ENCODE measurements at regions not wholly inside any gene's neighbourhood (a gene's known extent, or its start where the extent isn't known, plus 50 kb on each side); places are given as distances from the start of the nearest gene placed in this dataset.

DNA sequence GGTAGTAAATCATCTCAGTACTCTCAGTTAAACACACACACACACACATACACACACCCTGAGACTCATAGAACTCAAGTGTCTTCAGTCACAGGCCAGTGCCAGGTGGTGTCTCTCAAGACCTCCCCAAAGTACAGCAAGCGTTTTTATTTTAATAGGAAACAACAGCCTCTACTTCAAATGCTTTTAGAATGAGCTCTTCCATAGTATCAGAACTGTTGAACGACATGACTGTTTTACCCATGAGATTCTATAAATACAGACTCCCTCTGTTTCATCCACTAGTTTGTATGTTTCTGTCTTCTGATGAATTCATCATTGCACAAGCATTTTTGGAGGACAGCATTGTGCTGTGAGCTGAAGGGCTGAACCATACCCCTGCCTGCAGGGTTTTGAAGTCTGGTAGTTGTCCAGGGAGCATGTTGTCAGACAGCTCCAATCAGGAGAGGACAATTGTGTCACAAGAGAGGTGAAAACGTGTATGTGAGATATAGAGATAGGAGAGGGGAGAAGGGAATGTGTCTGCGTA, 201.0 kb upstream of the BCL6 start:
- no peak overlapping the region for H3K4me3 ChIP-seq
- H3K27me3 ChIP-seq: no peaks in the 10 kb centered on the region
- H4K20me1 ChIP-seq: no peaks in the 10 kb centered on the region
- peak overlapping the region; percentile 84 for H3K4me2 ChIP-seq
- no peak for TF ChIP-seq Cebpa-rat (IDR thresholded peaks at IDR 0.05)
- no peaks in the 10 kb centered on the region for H3K36me3 ChIP-seq
- peak overlapping the region; percentile 3; the same call in 1 of the 2 replicates for H3K9ac ChIP-seq
- peak overlapping the region; percentile 57 for H3K27ac ChIP-seq
- H3K4me1 ChIP-seq: peaks cover 76% of the 10 kb centered on the region
- no peaks in the 10 kb centered on the region for H3K9me3 ChIP-seq

DNA sequence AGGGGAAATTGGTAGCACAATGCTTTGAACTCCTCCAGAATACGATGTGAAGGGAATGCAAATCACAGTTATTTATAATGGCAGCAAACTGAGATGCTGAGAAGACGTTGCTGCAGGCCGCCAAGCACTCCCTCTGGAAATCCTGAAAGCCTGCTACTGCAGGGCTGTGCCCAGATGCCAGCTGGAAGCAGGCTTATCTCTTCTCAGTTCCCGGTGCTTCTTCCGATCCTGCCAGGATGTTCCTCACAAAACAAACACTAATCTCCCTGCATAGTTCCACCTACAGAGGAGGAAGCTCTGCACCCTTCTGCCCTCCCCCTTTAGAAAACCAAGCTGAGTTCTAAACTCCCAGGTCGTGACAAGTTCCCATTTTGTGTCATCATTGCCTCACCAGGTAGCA, 201.7 kb upstream of the BCL6 start:
- no peaks in the 10 kb centered on the region for H3K9me3 ChIP-seq
- peak overlapping the region; percentile 57; the same call in 1 of the 2 replicates for H3K27ac ChIP-seq
- no peaks in the 10 kb centered on the region for H3K36me3 ChIP-seq
- no peak for TF ChIP-seq Cebpa-rat (IDR thresholded peaks at IDR 0.05)
- no peak overlapping the region for H3K4me3 ChIP-seq
- H4K20me1 ChIP-seq: no peaks in the 10 kb centered on the region
- no peaks in the 10 kb centered on the region for H3K27me3 ChIP-seq
- no peak overlapping the region; the same call in 1 of the 2 replicates for H3K9ac ChIP-seq
- H3K4me2 ChIP-seq: peak overlapping the region; percentile 84
- H3K4me1 ChIP-seq: peaks cover 84% of the 10 kb centered on the region

DNA sequence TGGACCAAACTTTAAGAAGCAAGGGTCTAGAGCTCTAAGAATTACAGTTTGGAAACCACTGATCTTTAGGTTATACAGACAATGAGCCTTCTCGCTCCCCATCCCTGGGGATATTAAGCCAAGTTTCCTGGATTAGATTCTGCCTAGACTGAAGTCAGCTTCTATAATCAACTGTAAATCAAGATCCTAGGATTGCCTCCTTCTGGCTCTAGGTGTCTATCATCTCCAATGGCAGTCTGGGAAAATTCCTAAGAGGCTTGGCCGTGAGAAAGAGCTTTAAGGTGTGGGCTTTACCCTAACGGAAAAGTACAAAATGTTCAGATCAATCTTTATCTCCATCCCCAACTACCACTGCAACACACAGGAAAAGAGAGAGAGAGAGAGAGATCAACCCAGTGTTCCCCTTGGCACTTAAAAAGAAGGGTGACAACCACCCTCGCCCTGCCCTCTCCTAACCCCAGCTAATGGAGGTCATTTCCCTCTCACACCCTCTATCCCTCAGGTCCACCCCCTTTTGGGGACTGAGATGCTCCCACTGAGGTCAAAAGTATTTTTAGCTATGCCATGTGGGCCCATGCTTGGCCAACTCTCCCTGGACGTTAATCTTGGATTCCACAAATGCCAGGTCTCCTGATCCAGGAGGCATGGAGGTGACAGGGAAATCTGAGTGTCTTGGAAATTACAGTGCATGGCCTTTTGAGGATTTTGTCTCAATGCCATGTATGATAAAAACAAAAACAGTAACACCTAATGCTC, 202.8 kb upstream of the BCL6 start:
- Histone ChIP-seq H3K9ac (no peak overlapping the region), H3K36me3 (no peaks in the 10 kb centered on the region), H3K27ac (peak overlapping the region; percentile 70), H3K4me3 (no peak overlapping the region), H3K4me1 (peaks cover 95% of the 10 kb centered on the region), H3K27me3 (no peaks in the 10 kb centered on the region), H3K9me3 (peaks cover 4% of the 10 kb centered on the region; the same call in 1 of the 2 replicates), H3K4me2 (peak overlapping the region; percentile 84), H4K20me1 (no peaks in the 10 kb centered on the region)
- no peak for TF ChIP-seq Cebpa-rat (IDR thresholded peaks at IDR 0.05)

DNA sequence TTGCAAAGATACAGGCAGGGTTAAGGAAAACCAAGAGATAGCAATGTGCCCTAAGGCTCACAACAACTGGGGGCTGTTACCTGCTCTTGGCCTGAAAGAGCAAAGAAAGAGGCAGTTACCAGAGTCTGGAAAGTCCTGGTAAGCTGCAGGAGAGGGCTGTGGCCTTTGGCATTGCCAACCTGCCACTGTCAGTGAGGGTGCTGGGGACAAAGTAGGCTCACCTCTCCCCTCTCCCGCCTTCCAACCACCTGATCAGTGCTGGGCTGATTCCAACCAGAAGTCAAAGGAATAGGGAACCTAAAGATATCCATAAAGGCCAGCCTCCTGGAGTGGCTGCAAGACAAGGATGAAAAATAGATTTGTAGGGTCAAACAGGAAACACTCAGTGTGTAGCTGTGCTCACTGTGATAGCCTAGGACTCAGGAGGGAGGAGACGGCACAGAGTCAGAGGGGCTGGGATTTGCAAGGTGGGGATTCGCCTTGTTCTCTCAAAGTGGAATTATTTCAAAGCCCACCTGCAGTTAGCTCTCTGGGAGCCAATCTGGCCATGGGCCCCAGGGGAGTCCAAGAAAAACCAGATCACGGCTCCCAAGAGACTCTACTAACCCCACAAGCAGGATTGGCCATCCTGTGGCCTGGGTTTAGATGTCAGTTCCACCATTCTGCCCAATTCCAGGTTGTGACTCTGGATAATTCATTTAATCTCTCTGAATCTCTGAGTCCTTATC, 204.0 kb upstream of the BCL6 start:
- Histone ChIP-seq H3K4me1 (peaks cover 100% of the 10 kb centered on the region), H3K4me3 (peak overlapping the region; percentile 19; the same call in 1 of the 2 replicates), H4K20me1 (no peaks in the 10 kb centered on the region), H3K9me3 (peaks cover 4% of the 10 kb centered on the region; the same call in 1 of the 2 replicates), H3K36me3 (no peaks in the 10 kb centered on the region), H3K9ac (peak overlapping the region; percentile 15; the same call in 1 of the 2 replicates), H3K27me3 (no peaks in the 10 kb centered on the region), H3K4me2 (peak overlapping the region; percentile 84), H3K27ac (peak overlapping the region; percentile 70)
- TF ChIP-seq Cebpa-rat (IDR thresholded peaks at IDR 0.05): no peak

DNA sequence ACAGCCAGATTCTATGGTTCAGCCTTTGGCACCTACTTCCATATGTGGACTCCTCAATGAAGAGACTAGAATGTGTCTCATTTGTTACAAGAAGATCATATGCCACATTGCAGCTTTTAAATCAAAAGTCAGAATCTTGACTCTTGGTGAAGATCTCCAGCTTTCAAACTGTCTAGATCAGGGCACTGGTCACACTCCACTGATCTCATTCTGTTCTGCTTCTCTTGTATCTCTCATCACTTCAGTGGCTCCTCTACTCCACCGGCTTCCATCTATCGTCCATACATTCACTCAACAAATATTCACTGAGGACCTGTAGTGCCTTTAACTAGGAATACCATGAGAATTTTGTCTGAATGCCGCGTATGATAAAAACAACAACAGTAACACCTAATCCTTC, 203.3 kb upstream of the LPP start:
- no peak overlapping the region for H3K4me3 ChIP-seq
- H3K9me3 ChIP-seq: peaks cover 4% of the 10 kb centered on the region; the same call in 1 of the 2 replicates
- no peak for TF ChIP-seq Cebpa-rat (IDR thresholded peaks at IDR 0.05)
- H3K4me1 ChIP-seq: peaks cover 100% of the 10 kb centered on the region
- no peak overlapping the region for H3K9ac ChIP-seq
- H4K20me1 ChIP-seq: no peaks in the 10 kb centered on the region
- H3K4me2 ChIP-seq: peak overlapping the region; percentile 84
- peak overlapping the region; percentile 70; the same call in 1 of the 2 replicates for H3K27ac ChIP-seq
- H3K27me3 ChIP-seq: no peaks in the 10 kb centered on the region
- no peaks in the 10 kb centered on the region for H3K36me3 ChIP-seq

DNA sequence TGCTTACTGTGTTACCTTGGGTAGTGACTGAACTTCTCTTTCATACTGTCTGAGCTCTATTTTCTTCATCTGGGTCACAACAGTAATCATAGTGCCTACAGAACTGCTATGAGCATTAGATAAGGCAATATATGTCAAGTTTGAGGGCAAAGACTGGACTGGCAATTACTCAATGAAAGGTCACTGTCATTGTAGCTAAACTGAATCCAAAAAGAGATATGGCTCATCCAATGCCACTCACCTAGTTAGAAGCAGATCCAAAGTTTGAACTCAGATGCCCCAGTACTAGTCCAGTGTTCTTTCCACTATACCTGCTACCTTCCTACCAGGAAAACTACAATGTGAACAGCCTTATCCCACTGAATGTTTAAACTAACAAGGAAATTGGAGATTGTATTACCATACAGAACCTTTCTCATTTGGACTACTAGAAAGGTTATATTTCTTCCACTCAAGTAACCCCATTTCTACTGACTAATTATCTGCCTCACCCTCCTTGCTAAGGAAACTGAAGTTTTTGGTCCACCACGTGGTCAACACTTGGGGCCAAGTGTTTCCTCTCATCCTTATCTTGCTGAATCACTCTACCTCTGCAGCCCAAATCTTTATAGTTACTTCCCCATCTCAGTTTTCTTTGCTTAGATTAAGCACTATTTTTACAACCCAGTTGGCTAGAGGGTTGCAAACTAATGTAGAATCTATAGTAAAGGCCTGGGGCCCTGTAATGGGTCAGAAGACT, 202.3 kb upstream of the LPP start:
- Histone ChIP-seq H3K27me3 (no peaks in the 10 kb centered on the region), H3K4me3 (no peak overlapping the region), H3K36me3 (no peaks in the 10 kb centered on the region), H3K4me2 (peak overlapping the region; percentile 84), H4K20me1 (no peaks in the 10 kb centered on the region), H3K9ac (no peak overlapping the region), H3K4me1 (peaks cover 100% of the 10 kb centered on the region), H3K9me3 (peaks cover 4% of the 10 kb centered on the region; the same call in 1 of the 2 replicates), H3K27ac (peak overlapping the region; percentile 47)
- TF ChIP-seq Cebpa-rat (IDR thresholded peaks at IDR 0.05): no peak

DNA sequence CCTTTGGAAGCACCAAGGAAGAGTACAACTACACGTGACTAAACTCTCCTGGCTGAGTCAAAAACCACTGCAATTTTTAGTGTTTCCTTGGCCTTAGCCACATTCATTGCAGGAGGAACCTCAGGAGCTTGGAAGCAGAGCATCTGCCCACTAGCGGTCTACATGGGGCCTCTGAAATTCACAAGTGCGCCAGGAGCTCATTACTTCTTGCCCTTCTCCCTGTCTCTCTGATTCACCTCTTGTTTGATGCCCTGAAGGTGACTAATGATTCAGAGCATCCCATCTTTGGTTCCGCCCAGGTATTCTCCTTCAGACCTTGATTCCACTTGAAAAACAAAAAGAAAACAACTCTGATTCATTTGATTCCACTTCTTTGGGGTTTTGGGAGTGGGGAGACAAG, 201.1 kb upstream of the LPP start:
- no peak overlapping the region for H3K27ac ChIP-seq
- no peaks in the 10 kb centered on the region for H3K27me3 ChIP-seq
- peaks cover 100% of the 10 kb centered on the region for H3K4me1 ChIP-seq
- H3K4me3 ChIP-seq: no peak overlapping the region
- H3K4me2 ChIP-seq: peak overlapping the region; percentile 84
- no peaks in the 10 kb centered on the region for H4K20me1 ChIP-seq
- TF ChIP-seq Cebpa-rat (IDR thresholded peaks at IDR 0.05): no peak
- H3K9ac ChIP-seq: no peak overlapping the region
- H3K9me3 ChIP-seq: peaks cover 4% of the 10 kb centered on the region; the same call in 1 of the 2 replicates
- H3K36me3 ChIP-seq: no peaks in the 10 kb centered on the region

DNA sequence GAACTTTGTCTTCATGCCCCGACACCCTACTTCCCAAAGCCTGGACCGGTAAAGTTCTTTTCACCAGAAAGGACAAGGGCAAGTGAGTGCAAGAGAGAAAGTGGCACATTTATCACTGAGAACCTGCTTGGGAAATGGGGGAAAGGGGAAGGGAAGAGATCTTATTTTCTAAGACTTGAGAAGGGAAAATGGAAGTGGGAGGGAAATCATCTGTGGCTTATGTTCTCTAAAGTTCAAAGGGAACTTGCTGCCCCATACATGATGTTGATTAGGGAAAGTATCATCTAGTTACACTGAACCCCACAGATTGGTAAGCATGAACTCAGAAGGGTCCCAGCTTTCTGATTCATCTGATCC, 199.5 kb upstream of the LPP start:
- Histone ChIP-seq H3K4me3 (no peak overlapping the region), H4K20me1 (no peaks in the 10 kb centered on the region), H3K36me3 (no peaks in the 10 kb centered on the region), H3K9ac (no peak overlapping the region), H3K27me3 (no peaks in the 10 kb centered on the region), H3K27ac (peak overlapping the region; percentile 92), H3K4me2 (peak overlapping the region; percentile 84), H3K4me1 (peaks cover 97% of the 10 kb centered on the region), H3K9me3 (peaks cover 4% of the 10 kb centered on the region; the same call in 1 of the 2 replicates)
- TF ChIP-seq Cebpa-rat (IDR thresholded peaks at IDR 0.05): no peak

DNA sequence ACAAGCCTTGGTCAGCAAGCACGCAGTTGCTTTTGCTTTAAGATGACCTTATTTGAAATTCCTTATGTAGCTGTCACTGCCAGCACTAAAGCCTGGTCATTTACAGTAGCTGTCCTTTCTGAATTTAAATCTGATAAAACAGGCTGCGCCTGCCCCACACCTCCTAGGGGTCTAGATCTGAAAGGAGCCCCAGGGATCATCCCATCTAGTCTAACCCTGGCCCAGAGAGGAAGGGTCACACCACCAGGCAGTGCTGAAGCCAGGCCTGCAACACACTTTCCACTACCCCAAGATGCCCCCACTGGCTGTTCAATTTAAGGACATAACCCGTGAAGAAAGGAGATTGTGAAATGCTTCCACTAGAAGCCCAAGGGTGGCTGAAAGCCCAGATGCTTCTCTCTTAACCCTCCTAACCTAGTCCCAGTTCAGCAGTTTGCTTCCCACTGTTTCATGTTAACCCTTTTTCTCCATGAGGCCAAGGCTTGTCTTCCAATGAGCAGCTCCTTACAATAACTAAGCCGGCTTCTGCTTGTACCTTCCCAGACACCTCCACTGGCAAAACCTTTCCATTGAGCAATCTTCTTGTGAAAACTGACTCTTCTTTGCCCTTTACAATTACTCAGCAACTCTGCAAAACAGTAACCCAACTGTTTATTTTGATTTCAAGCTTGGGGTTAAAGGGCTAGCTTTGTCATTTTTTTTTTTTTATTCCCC, 198.9 kb upstream of the LPP start:
- peak overlapping the region; percentile 92 for H3K27ac ChIP-seq
- no peaks in the 10 kb centered on the region for H3K27me3 ChIP-seq
- no peak overlapping the region for H3K9ac ChIP-seq
- H3K4me1 ChIP-seq: peaks cover 97% of the 10 kb centered on the region
- H3K4me2 ChIP-seq: peak overlapping the region; percentile 84
- no peaks in the 10 kb centered on the region for H4K20me1 ChIP-seq
- peaks cover 4% of the 10 kb centered on the region; the same call in 1 of the 2 replicates for H3K9me3 ChIP-seq
- H3K4me3 ChIP-seq: no peak overlapping the region
- peak; percentile 46; the same call in 1 of the 2 replicates for TF ChIP-seq Cebpa-rat (IDR thresholded peaks at IDR 0.05)
- no peaks in the 10 kb centered on the region for H3K36me3 ChIP-seq

Measured in BLaER1 (cell line).